ENCODE measurements at regions not wholly inside any gene's neighbourhood (a gene's known extent, or its start where the extent isn't known, plus 50 kb on each side); places are given as distances from the start of the nearest gene placed in this dataset.

DNA sequence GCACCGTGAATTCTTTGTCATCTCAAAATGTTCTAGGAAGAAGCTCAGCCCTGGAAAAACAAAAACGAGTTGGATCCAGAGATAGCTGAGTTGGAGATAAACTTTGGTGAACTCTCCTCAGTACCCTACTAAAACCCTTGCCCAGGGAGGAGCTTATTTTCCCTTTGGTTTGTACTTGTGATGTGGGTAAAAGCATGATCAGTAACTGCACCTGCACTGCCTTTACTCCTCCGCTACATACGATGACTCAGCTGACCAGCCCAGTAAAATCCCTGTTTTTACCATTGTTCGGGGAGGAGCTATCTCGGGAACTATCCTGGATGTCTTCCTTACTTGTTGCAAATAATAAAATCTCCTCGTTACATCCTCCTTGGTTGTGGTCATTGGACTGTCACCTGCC, 359.3 kb downstream of the SH2D4B start:
- TF ChIP-seq, protein P1, sequence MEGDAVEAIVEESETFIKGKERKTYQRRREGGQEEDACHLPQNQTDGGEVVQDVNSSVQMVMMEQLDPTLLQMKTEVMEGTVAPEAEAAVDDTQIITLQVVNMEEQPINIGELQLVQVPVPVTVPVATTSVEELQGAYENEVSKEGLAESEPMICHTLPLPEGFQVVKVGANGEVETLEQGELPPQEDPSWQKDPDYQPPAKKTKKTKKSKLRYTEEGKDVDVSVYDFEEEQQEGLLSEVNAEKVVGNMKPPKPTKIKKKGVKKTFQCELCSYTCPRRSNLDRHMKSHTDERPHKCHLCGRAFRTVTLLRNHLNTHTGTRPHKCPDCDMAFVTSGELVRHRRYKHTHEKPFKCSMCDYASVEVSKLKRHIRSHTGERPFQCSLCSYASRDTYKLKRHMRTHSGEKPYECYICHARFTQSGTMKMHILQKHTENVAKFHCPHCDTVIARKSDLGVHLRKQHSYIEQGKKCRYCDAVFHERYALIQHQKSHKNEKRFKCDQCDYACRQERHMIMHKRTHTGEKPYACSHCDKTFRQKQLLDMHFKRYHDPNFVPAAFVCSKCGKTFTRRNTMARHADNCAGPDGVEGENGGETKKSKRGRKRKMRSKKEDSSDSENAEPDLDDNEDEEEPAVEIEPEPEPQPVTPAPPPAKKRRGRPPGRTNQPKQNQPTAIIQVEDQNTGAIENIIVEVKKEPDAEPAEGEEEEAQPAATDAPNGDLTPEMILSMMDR (IDR thresholded peaks at IDR 0.05) = no peak
- TF ChIP-seq EP300 (IDR thresholded peaks at IDR 0.05) = no peak

Measured in tibial nerve (tissue), 4 donors.